DOHH2 (cell line): ENCODE measurements at regions not wholly inside any gene's neighbourhood (a gene's known extent, or its start where the extent isn't known, plus 50 kb on each side); places are given as distances from the start of the nearest gene placed in this dataset.

Experiments used
- H3F3A ChIP-seq: fragments of 200-600 bp; sonication (generic), shearing (Covaris generic); 2 replicates; pipeline ENCODE4 v1.6.0; 2016; ENCODE audit warnings: antibody characterized with exemption, mild to moderate bottlenecking; ENCODE audit not compliant: control insufficient read depth, insufficient read depth
- H3K27ac ChIP-seq: fragments of 200-600 bp; sonication (generic); 2 replicates; pipeline ENCODE4 v1.5.1; 2014; ENCODE audit warnings: low read depth, mild to moderate bottlenecking, low read length, moderate library complexity
- H3K27me3 ChIP-seq: fragments of 200-600 bp; sonication (generic); 2 replicates; pipeline ENCODE4 v1.6.1; 2014; ENCODE audit warnings: mild to moderate bottlenecking, low read length, mixed read lengths; ENCODE audit not compliant: control insufficient read depth
- H3K36me3 ChIP-seq: fragments of 200-600 bp; sonication (generic); 2 replicates; pipeline ENCODE4 v1.6.1; 2014; ENCODE audit warnings: mild to moderate bottlenecking, low read length, moderate library complexity, mixed read lengths; ENCODE audit not compliant: control insufficient read depth
- H3K4me1 ChIP-seq: fragments of 200-600 bp; sonication (generic); 2 replicates; pipeline ENCODE4 v1.6.1; 2014; ENCODE audit warnings: mild to moderate bottlenecking, low read length, mixed read lengths; ENCODE audit not compliant: control insufficient read depth
- H3K4me2 ChIP-seq: fragments of 200-600 bp; sonication (generic); 2 replicates; pipeline ENCODE4 v1.6.0; 2014; ENCODE audit warnings: mild to moderate bottlenecking, low read length, moderate library complexity
- H3K4me3 ChIP-seq: fragments of 200-600 bp; sonication (generic); 2 replicates; pipeline ENCODE4 v1.5.1; 2014; ENCODE audit warnings: mild to moderate bottlenecking, low read length, mixed read lengths
- H3K79me2 ChIP-seq: fragments of 200-600 bp; sonication (generic); 2 replicates; pipeline ENCODE4 v1.6.1; 2014; ENCODE audit warnings: mild to moderate bottlenecking, low read length, mixed read lengths; ENCODE audit not compliant: control insufficient read depth
- H3K9me2 ChIP-seq: fragments of 200-600 bp; sonication (generic); replicated peaks from 2 replicates; pipeline ENCODE4 v1.6.1; 2014; ENCODE audit warnings: mild to moderate bottlenecking, low read length, mixed read lengths; ENCODE audit not compliant: control insufficient read depth
- H3K9me3 ChIP-seq: fragments of 200-600 bp; sonication (generic); 2 replicates; pipeline ENCODE4 v1.6.1; 2014; ENCODE audit warnings: antibody characterized with exemption, low read length, mixed read lengths; ENCODE audit not compliant: control insufficient read depth, insufficient read depth
- H4K20me1 ChIP-seq: fragments of 200-600 bp; sonication (generic); 2 replicates; pipeline ENCODE4 v1.6.0; 2014; ENCODE audit warnings: low read depth, mild to moderate bottlenecking, antibody characterized with exemption, low read length, moderate library complexity; ENCODE audit not compliant: control insufficient read depth, insufficient read depth
- CTCF ChIP-seq: fragments of 200-600 bp; sonication (generic); IDR thresholded peaks from one replicate; pipeline ENCODE4 v1.5.1; 2014; ENCODE audit warnings: antibody characterized with exemption, mild to moderate bottlenecking, low read depth, low read length; ENCODE audit not compliant: poor library complexity, severe bottlenecking
- EZH2phosphoT487 ChIP-seq: fragments of 200-600 bp; sonication (generic); IDR thresholded peaks from 2 replicates; pipeline ENCODE4 v1.6.1; 2017; ENCODE audit warnings: borderline replicate concordance, mild to moderate bottlenecking, antibody characterized with exemption, low read length, moderate library complexity, mixed read lengths

GRCh38 chr2:167335541-167335992, 447.3 kb downstream of the XIRP2 start:
- Histone ChIP-seq H4K20me1 (no peaks in the 10 kb centered on the region), H3K4me2 (no peak overlapping the region), H3K79me2 (no peaks in the 10 kb centered on the region), H3F3A (no peaks in the 10 kb centered on the region), H3K27me3 (no peaks in the 10 kb centered on the region), H3K9me3 (no peaks in the 10 kb centered on the region), H3K4me1 (no peaks in the 10 kb centered on the region), H3K4me3 (no peak overlapping the region), H3K9me2 (no peaks in the 10 kb centered on the region), H3K27ac (no peak overlapping the region), H3K36me3 (no peaks in the 10 kb centered on the region)
- no peak for TF ChIP-seq EZH2phosphoT487
- no peak for TF ChIP-seq CTCF

GRCh38 chr2:167334146-167334742, 446.0 kb downstream of the XIRP2 start:
- Histone ChIP-seq H3K9me2 (no peaks in the 10 kb centered on the region), H3K4me2 (no peak overlapping the region), H3K27ac (no peak overlapping the region), H3K9me3 (no peaks in the 10 kb centered on the region), H3K36me3 (no peaks in the 10 kb centered on the region), H3K4me3 (no peak overlapping the region), H3K27me3 (no peaks in the 10 kb centered on the region), H3K4me1 (no peaks in the 10 kb centered on the region), H4K20me1 (no peaks in the 10 kb centered on the region), H3F3A (no peaks in the 10 kb centered on the region), H3K79me2 (no peaks in the 10 kb centered on the region)
- no peak for TF ChIP-seq CTCF
- no peak for TF ChIP-seq EZH2phosphoT487

- Histone ChIP-seq H3K4me1 (no peaks in the 10 kb centered on the region), H3K27ac (no peak overlapping the region), H3K4me3 (no peak overlapping the region), H4K20me1 (no peaks in the 10 kb centered on the region), H3K9me2 (no peaks in the 10 kb centered on the region), H3K36me3 (no peaks in the 10 kb centered on the region), H3K79me2 (no peaks in the 10 kb centered on the region), H3K27me3 (no peaks in the 10 kb centered on the region), H3K9me3 (no peaks in the 10 kb centered on the region), H3F3A (no peaks in the 10 kb centered on the region), H3K4me2 (no peak overlapping the region)
- TF ChIP-seq CTCF: no peak
- TF ChIP-seq EZH2phosphoT487: no peak
Measured at GRCh38 chr2:167333245-167333644, 445.0 kb downstream of the XIRP2 start.

- TF ChIP-seq CTCF (no peak), EZH2phosphoT487 (no peak)
- no peaks in the 10 kb centered on the region for H3K9me2 ChIP-seq
Measured at GRCh38 chr2:167332358-167332757, 444.1 kb downstream of the XIRP2 start.

More at GRCh38 chr2:167332358-167332757, 444.1 kb downstream of the XIRP2 start:
- Histone ChIP-seq H3F3A (no peaks in the 10 kb centered on the region), H3K79me2 (no peaks in the 10 kb centered on the region), H4K20me1 (no peaks in the 10 kb centered on the region), H3K4me1 (no peaks in the 10 kb centered on the region), H3K4me3 (no peak overlapping the region), H3K27me3 (no peaks in the 10 kb centered on the region), H3K27ac (no peak overlapping the region), H3K4me2 (no peak overlapping the region), H3K36me3 (no peaks in the 10 kb centered on the region), H3K9me3 (no peaks in the 10 kb centered on the region)
